PC-3 (cell line): ENCODE measurements at regions not wholly inside any gene's neighbourhood (a gene's known extent, or its start where the extent isn't known, plus 50 kb on each side); places are given as distances from the start of the nearest gene placed in this dataset.
A peak's percentile ranks its signal among the peaks of the same experiment; 100 is the strongest.

ENCODE experiments used
- ATAC-seq: fragments of 200-7000 bp; cut with Tn5 transposase; 2 replicates; pipeline ENCODE4 v1.9.1; 2020; ENCODE audit warnings: mild to moderate bottlenecking, moderate library complexity
- BruUV-seq: library from RNA; stranded (reverse); fragments of 400-500 nt; replicated peaks from 2 replicates; lab custom pipeline; 2021; lab: Mats Ljungman, UMichigan
- CTCF ChIA-PET: fragments of 300-600 bp; sonication (Branson Sonifier 250); formaldehyde crosslinking; loops from one replicate; lab custom pipeline; 2022; ENCODE audit warnings: antibody characterized with exemption; lab: Charles Lee
- POLR2A ChIA-PET: fragments of 300-600 bp; sonication (Branson Sonifier 250); formaldehyde crosslinking; loops from one replicate; lab custom pipeline; 2022; ENCODE audit warnings: antibody characterized with exemption; ENCODE audit not compliant: unreplicated experiment; lab: Charles Lee
- DNase-seq: peaks from one replicate; pipeline ENCODE4 v3.0.0-alpha.2; 2015
- H2AFZ ChIP-seq: fragments of 300-600 bp; sonication (generic); 2 replicates; pipeline ENCODE4 v1.6.0; 2016; ENCODE audit warnings: antibody characterized with exemption, low read length
- H3F3A ChIP-seq: fragments of 300-600 bp; sonication (generic); one replicate; pipeline ENCODE4 v1.6.0; 2017; ENCODE audit warnings: antibody characterized with exemption, low read length, control low read depth, mild to moderate bottlenecking; ENCODE audit not compliant: unreplicated experiment
- H3K27ac ChIP-seq: fragments of 300-600 bp; sonication (generic); 2 replicates; pipeline ENCODE4 v1.5.1; 2016; ENCODE audit warnings: mild to moderate bottlenecking, low read length
- H3K27me3 ChIP-seq: fragments of 300-600 bp; sonication (generic); 2 replicates; pipeline ENCODE4 v1.6.1; 2016; ENCODE audit warnings: low read length, mixed read lengths
- H3K36me3 ChIP-seq: fragments of 300-600 bp; sonication (generic); 2 replicates; pipeline ENCODE4 v1.6.1; 2016; ENCODE audit warnings: low read depth, mixed run types, low read length, mixed read lengths
- H3K4me1 ChIP-seq: fragments of 300-600 bp; sonication (generic); 2 replicates; pipeline ENCODE4 v1.5.1; 2016; ENCODE audit warnings: low read length; ENCODE audit not compliant: insufficient read depth
- H3K4me2 ChIP-seq: fragments of 300-600 bp; sonication (generic); 2 replicates; pipeline ENCODE4 v1.6.0; 2016; ENCODE audit warnings: low read length
- H3K4me3 ChIP-seq: fragments of 300-600 bp; sonication (generic); 2 replicates; pipeline ENCODE4 v1.5.1; 2016; ENCODE audit warnings: mild to moderate bottlenecking, low read length, mixed read lengths
- H3K79me2 ChIP-seq: fragments of 300-600 bp; sonication (generic); 2 replicates; pipeline ENCODE4 v1.6.1; 2017; ENCODE audit warnings: low read length, mixed read lengths
- H3K9ac ChIP-seq: fragments of 300-600 bp; sonication (generic); 2 replicates; pipeline ENCODE4 v1.6.0; 2016; ENCODE audit warnings: mild to moderate bottlenecking, low read length
- H3K9me2 ChIP-seq: fragments of 300-600 bp; sonication (generic); replicated peaks from 2 replicates; pipeline ENCODE4 v1.6.1; 2016; ENCODE audit warnings: mixed run types, low read length, mixed read lengths
- H3K9me3 ChIP-seq: fragments of 300-600 bp; sonication (generic); 2 replicates; pipeline ENCODE4 v1.6.1; 2016; ENCODE audit warnings: low read length, mixed read lengths
- H4K20me1 ChIP-seq: fragments of 300-600 bp; sonication (generic); 2 replicates; pipeline ENCODE4 v1.6.1; 2016; ENCODE audit warnings: low read length, mixed read lengths
- EZH2 ChIP-seq: fragments of 300-600 bp; sonication (generic); IDR thresholded peaks from one replicate; pipeline ENCODE4 v1.6.1; 2017; ENCODE audit warnings: antibody characterized with exemption, mild to moderate bottlenecking, low read length; ENCODE audit not compliant: unreplicated experiment
- EZH2phosphoT487 ChIP-seq: fragments of 300-600 bp; sonication (generic); IDR thresholded peaks from 2 replicates; pipeline ENCODE4 v1.6.1; 2018; ENCODE audit warnings: mild to moderate bottlenecking, antibody characterized with exemption, low read length, borderline replicate concordance
- intact Hi-C: fragments of 100-400 bp; cut with micrococcal nuclease; formaldehyde crosslinking; loops from 2 replicates; pipeline ENCODE4 v1.9.0; 2023
- TF ChIP-seq, protein P1 (sequence below): fragments of 300-600 bp; sonication (generic); conservative IDR thresholded peaks from 2 replicates; pipeline ENCODE4 v1.5.1; 2017; ENCODE audit warnings: antibody characterized with exemption, low read depth, mild to moderate bottlenecking, low read length

DNA sequence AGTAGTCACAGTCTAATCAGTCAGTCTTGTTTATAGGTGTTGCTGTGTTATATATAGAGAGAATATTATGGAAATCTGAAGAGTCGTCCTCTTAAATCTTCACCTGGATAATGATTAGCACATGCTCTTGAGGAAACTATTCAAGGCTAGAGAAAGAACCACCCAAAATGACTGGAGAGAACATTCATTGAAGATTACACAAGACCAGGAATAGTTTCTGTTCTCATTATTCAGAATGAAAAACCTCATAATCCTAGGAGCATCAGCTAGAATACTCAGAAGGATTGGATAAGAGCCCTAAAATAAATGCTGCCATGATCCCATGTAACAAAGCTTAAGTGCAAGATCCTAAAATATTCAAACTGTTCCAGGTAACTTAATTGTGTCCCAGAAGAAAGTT lies 278.2 kb upstream of the PREP start:
- no peak overlapping the region for H3K4me2 ChIP-seq
- DNase-seq (no peak), ATAC-seq (no peak)
- H3K27ac ChIP-seq: no peak overlapping the region
- peaks cover 29% of the 10 kb centered on the region for H3K4me1 ChIP-seq
- no peak for TF ChIP-seq EZH2phosphoT487
- no peaks in the 10 kb centered on the region for H3F3A ChIP-seq
- no peaks in the 10 kb centered on the region for H3K79me2 ChIP-seq
- no peak overlapping the region for H2AFZ ChIP-seq
- H3K27me3 ChIP-seq: no peaks in the 10 kb centered on the region
- POLR2A ChIA-PET: no interaction called here
- no peak overlapping the region for H3K9ac ChIP-seq
- no peaks in the 10 kb centered on the region for H3K9me2 ChIP-seq
- H3K9me3 ChIP-seq: no peaks in the 10 kb centered on the region
- no peaks in the 10 kb centered on the region; the same call in 1 of the 2 replicates for H3K36me3 ChIP-seq
- CTCF ChIA-PET: no interaction called here
- no TSS peak for BruUV-seq
- intact Hi-C loops: no loop called here
- H4K20me1 ChIP-seq: no peaks in the 10 kb centered on the region
- no peak overlapping the region for H3K4me3 ChIP-seq

- peak overlapping the region; percentile 55; the same call in 1 of the 2 replicates for H2AFZ ChIP-seq
- H3F3A ChIP-seq: no peaks in the 10 kb centered on the region
- no peaks in the 10 kb centered on the region for H3K9me2 ChIP-seq
- H3K36me3 ChIP-seq: no peaks in the 10 kb centered on the region; the same call in 1 of the 2 replicates
- H3K79me2 ChIP-seq: no peaks in the 10 kb centered on the region
- ChIA-PET CTCF (no interaction called here), POLR2A (no interaction called here)
- no peak overlapping the region for H3K9ac ChIP-seq
- H3K4me3 ChIP-seq: no peak overlapping the region
- DNase-seq (peak; percentile 28), ATAC-seq (no peak)
- peaks cover 35% of the 10 kb centered on the region for H3K4me1 ChIP-seq
- intact Hi-C loops: no loop called here
- no peaks in the 10 kb centered on the region for H4K20me1 ChIP-seq
- H3K9me3 ChIP-seq: no peaks in the 10 kb centered on the region
- no peak overlapping the region for H3K27ac ChIP-seq
- no peak overlapping the region for H3K4me2 ChIP-seq
- H3K27me3 ChIP-seq: no peaks in the 10 kb centered on the region
- BruUV-seq: no TSS peak
- no peak for TF ChIP-seq EZH2
- TF ChIP-seq EZH2phosphoT487: no peak
- TF ChIP-seq, protein P1, sequence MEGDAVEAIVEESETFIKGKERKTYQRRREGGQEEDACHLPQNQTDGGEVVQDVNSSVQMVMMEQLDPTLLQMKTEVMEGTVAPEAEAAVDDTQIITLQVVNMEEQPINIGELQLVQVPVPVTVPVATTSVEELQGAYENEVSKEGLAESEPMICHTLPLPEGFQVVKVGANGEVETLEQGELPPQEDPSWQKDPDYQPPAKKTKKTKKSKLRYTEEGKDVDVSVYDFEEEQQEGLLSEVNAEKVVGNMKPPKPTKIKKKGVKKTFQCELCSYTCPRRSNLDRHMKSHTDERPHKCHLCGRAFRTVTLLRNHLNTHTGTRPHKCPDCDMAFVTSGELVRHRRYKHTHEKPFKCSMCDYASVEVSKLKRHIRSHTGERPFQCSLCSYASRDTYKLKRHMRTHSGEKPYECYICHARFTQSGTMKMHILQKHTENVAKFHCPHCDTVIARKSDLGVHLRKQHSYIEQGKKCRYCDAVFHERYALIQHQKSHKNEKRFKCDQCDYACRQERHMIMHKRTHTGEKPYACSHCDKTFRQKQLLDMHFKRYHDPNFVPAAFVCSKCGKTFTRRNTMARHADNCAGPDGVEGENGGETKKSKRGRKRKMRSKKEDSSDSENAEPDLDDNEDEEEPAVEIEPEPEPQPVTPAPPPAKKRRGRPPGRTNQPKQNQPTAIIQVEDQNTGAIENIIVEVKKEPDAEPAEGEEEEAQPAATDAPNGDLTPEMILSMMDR: no peak
Observed at GRCh38 chr6:105680131-105680530, 277.2 kb upstream of the PREP start.

DNA sequence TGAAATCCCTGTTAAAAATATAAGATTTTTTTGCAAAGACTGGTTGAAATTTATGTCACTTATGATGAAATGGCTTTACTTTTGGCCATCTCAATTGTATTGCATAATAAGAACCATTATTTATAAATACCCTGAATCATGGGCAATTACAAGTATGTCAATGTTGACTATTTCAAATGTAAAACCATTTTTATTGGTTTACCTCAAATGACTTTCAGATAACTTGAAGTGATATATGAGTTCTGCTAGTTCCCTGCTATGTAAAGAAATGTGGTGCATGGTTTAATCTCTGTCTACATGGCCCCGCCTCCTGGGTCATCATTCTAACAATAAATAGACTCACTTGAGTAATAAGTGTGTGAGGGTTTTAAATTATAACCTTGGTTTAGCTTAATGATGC lies 275.6 kb upstream of the PREP start:
- Histone ChIP-seq H3K4me1 (peaks cover 35% of the 10 kb centered on the region), H3K9ac (no peak overlapping the region), H3K4me2 (no peak overlapping the region), H3K79me2 (no peaks in the 10 kb centered on the region), H3K4me3 (no peak overlapping the region), H3K27me3 (no peaks in the 10 kb centered on the region), H3K36me3 (no peaks in the 10 kb centered on the region; the same call in 1 of the 2 replicates), H2AFZ (no peak overlapping the region), H3K9me2 (no peaks in the 10 kb centered on the region), H4K20me1 (no peaks in the 10 kb centered on the region), H3K27ac (peak overlapping the region; percentile 25; the same call in 1 of the 2 replicates), H3K9me3 (no peaks in the 10 kb centered on the region), H3F3A (no peaks in the 10 kb centered on the region)
- ChIA-PET POLR2A (no interaction called here), CTCF (no interaction called here)
- ATAC-seq (peak; percentile 48), DNase-seq (peak; percentile 70)
- no TSS peak for BruUV-seq
- TF ChIP-seq, protein P1: no peak
- TF ChIP-seq EZH2 (no peak), EZH2phosphoT487 (no peak)
- intact Hi-C loops: loop anchor here (5.0 kb wide), 2 partner anchors 81 to 246 kb away; no protein-coding TSS in a partner anchor
